ENCODE measurements at regions not wholly inside any gene's neighbourhood (a gene's known extent, or its start where the extent isn't known, plus 50 kb on each side); places are given as distances from the start of the nearest gene placed in this dataset.

- TF ChIP-seq CTCF (IDR thresholded peaks at IDR 0.05): no peak
- no peak for TF ChIP-seq POLR2A (IDR thresholded peaks at IDR 0.05)
Observed at GRCh38 chr5:56326770-56327169, 93.6 kb upstream of the ANKRD55 start.

Measured in testis (tissue), 2 donors.